HG03097 (cell line): ENCODE measurements at regions not wholly inside any gene's neighbourhood (a gene's known extent, or its start where the extent isn't known, plus 50 kb on each side); places are given as distances from the start of the nearest gene placed in this dataset.
"Not testable (repeated sequence)": the region's sequence is repeated elsewhere in the genome, so short reads cannot be mapped to it uniquely, and the experiment has no call there.

ENCODE experiments used
- ATAC-seq: cut with Tn5 transposase; IDR thresholded peaks from one replicate; pipeline ENCODE4 v1.9.1; 2021; ENCODE audit not compliant: unreplicated experiment, low FRiP score

DNA sequence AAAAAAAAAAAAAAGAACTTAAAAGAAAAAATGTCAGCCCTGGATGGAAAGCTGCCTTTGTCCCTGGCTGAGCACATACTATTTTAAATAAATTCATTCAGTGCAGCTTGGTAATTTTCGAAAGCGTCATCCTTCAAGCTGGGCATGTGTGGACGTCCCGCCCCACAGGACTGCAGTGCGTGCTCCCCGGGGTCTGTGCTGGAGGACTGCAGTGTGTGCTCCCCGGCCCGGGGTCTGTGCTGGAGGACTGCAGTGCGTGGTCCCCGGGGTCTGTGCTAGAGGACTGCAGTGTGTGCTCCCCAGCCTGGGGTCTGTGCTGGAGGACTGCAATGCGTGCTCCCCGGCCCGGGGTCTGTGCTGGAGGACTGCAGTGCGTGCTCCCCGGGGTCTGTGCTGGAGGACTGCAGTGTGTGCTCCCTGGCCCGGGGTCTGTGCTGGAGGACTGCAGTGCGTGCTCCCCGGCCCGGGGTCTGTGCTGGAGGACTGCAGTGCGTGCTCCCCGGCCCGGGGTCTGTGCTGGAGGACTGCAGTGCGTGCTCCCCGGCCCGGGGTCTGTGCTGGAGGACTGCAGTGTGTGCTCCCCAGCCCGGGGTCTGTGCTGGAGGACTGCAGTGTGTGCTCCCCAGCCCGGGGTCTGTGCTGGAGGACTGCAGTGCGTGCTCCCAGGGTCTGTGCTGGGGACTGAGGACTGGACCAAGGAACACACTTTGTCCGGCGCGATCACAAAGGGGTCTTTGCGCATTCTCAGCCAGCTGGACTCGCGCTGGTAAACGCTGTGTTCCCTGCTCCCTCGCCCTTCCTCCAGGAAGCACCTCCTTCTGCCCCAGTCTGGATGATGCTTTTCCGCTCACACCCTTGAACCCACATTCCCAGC lies 86.3 kb downstream of the CPN2 start:
- not testable (repeated sequence) for ATAC-seq

DNA sequence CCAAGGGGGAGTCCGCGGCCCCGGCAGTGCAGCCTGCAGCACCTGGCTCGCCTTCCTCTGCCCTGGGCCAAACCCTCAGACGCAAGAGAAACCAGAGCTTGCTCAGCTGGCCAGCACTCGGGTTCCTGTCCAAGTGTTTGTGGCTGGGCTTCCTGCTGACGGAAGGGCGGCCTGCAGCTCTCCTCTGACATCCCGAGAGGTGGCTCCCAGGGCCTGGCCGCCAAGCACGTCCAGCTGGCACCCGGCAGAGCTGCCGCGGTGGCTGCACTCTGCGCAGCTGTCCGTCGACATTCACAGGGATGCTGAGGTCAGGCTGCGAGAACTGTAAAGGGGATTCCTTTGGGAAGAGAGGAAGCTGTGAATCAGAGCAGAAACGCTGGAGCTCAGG lies 85.6 kb downstream of the CPN2 start:
- no peak for ATAC-seq

DNA sequence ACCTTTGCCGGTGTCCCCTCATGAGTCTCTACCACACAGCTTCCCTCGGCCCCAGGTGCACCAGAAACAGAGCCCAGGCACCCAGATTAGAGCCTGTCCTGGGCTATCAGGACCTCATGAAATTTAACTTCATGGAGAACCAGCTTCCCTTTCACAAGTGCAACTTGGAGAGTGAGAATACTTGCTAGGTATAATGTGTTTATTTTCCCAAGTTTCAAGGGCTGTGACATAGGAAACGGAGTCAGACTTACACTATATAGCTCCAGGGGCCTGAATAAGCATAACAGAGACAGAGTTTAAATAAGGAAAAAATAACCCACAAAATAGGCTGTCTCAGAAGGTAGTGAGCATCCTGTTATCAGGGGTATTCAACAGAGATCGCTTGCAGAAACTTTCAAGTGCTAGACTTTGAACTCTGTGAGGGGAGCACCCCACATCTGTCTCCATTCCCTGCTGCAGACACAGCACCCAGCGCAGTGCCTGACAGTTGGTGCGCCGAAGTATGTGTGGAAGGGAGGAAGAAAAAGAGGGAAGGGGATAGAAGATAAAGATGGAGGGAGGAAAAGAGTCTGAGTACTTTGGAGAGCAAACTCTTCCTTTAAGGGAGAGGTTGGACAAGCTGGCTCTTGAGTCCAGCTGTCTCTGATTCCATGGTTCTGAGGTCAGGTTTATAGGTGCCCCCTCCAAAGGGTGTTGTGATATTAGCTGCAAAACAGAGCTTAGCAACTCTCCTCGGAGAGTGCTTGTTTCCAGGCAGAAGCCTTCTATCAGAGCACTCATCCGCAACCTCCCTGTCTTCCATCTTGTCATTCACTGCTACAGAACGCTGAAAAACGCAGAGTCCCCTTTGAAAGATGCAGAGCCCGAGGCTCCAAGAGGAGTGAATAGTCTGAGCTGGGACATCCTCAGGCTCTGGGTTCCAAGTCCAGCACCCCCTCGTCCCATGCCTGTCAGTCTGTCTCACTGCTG lies 84.8 kb downstream of the CPN2 start:
- ATAC-seq = no peak

DNA sequence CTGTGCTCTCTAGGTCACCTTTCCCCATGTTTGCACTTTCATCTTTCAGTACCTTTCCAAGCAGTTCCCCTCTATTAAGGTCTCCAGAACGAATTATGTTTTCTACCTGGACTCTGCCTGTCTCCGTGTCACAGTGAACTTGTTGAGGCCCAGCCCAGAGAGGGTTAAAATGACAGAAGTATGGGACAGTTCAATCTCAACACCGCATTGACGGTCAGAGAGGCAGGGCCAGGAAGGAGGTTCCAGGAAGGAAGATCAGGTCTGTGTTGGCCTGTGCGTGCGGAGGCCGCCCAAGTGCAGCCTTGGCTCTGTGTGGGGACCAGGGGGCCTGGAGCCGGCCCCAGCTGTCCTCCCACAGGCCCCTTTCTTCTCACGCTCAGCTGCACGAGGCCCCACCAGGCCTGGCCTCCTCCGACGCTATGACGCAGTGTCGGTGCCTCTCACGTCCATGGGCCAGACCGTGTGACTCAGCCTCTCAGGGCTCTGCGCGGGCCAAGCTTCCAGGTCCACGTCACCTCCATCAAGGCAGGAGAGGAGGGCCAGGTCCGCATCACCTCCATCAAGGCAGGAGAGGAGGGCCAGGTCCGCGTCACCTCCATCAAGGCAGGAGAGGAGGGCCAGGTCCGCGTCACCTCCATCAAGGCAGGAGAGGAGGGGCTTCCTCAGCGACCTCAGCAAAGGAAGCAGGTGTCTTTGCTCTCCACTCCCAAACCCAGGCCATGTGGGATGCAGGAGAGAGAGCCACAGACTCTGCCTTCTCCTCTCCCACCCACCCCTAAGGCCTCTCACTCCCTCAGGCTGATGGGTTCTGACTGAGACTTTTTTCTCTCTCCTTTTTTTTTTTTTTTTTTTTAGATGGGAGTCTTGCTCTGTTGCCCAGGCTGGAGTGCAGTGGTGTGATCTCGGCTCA lies 83.1 kb downstream of the CPN2 start:
- ATAC-seq = no peak

DNA sequence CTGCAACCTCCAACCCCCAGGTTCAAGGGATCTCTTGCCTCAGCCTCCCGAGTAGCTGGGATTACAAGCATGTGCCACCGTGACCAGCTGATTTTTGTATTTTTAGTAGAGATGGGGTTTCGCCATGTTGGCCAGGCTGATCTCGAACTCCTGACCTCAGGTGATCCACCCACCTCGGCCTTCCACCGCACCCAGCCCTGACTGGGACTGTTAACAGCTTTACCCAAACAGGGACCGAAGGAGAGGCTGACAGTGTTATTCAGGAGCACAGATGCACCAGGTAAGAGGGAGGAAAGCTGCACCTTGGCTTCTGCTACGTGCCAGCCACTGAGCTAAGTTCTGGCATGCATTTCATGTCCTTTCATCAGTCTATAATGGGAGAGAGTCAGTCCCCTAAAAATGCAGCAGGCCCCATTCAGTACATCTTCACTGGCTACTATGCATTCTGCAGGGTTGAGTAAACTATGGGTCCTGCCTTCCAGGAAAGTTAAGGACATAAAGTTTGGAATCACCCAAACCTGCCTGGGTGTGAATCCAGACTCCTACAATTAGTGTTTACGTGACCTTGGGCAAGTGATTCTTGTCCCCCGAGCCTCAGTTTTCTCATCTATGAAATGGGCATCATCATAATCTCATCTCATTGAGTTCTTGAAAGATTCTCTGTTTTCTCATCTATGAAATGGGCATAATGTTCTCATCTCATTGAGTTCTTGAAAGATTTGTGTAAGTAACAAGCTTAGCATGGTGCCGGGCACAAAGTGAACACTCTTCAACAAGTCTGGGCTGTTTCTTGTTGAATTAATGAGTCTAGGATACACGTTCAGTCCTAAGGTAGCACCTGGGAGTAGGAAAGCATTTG lies 82.2 kb downstream of the CPN2 start:
- ATAC-seq = no peak

- no peak for ATAC-seq
Observed at GRCh38 chr3:194269610-194270145, 81.5 kb downstream of the CPN2 start.

GRCh38 chr3:194270627-194271459 lies 80.3 kb downstream of the CPN2 start:
- no peak for ATAC-seq

DNA sequence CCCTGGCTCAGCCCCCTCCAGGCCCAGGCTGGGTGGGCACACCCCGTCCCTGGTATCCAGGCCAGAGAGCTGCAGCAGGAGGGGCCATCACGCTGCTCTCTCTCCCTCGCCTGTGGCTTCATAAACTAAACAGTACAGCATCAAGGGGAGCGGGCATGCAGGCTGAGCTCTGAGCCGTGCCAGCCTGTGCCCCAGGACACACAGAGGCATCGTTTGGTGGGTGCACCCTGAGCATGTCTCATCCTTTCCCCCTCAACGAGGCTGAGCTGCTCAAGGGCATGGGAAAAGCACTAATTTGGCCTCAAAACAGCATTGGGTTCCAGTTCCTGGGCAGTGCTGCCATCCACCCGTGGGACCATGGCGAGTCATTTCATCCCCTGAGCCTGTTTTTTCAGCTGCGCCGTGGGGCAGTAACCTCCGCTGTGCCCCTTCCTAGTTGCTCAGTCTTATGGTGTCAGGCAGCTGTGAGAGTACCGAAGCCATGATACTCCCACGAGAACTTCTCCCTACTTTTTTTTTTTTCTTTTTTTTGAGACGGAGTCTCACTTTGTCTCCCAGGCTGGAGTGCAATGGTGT lies 79.6 kb downstream of the CPN2 start:
- no peak for ATAC-seq

DNA sequence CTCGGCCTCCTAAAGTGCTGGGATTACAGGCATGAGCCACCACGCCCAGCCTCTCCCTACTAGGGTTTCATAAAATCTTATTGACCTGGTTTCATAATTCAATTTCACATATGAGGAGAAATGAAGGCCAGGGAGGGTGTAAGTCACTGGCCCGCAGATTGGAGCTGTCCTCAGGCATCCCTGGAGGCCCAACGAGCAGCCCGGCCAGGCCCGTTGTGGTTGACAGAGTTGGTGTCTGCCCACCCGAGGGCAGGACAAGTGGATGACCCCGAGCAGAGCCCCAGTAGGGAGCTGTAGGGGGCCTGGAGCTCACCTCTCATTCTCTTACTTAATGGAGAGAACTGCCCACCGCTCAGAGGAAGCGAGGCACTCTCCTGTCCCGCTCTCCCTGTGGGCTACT lies 78.9 kb downstream of the CPN2 start:
- no peak for ATAC-seq

DNA sequence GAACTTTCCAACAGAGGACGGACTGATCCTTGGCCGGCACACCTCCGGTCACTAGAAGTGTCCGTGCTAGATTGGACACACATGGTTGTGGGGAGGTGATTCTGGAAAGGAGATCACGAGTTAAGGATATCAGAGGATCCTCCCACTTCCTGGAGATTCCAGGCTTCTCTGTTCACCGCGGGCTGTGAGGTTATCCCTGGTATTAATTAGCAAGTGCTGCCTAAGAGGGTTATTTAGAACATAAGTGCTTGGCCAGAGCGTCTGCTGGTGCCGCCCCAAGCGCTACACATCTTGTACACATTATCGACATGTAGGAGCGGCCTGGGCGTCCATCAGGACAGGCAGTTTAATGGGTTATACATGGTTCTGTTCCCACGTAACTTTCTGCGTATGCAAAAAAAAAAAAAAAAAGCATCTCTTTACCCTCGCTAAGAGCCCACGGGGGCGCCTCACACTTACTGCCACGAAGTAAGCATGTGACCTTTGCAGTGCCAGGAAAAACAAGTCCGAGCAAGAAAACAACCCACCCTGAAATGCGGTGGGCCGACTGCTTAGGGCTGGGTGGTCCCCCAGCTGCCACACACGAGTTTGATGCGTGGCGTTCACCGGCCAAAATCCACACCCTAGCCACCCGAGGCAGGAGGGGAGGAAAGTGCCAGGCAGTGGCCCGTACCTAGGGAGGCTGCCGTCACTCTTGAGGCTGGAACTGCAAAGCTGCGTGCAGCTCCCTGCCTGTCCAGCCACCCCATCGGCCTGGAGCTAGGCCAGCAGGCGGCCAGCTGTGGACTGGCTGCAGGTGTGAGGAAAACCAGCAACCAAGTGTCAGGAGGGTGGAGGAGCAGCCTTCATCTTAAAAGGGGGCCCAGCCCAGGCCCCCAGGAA lies 78.0 kb downstream of the CPN2 start:
- no peak for ATAC-seq

DNA sequence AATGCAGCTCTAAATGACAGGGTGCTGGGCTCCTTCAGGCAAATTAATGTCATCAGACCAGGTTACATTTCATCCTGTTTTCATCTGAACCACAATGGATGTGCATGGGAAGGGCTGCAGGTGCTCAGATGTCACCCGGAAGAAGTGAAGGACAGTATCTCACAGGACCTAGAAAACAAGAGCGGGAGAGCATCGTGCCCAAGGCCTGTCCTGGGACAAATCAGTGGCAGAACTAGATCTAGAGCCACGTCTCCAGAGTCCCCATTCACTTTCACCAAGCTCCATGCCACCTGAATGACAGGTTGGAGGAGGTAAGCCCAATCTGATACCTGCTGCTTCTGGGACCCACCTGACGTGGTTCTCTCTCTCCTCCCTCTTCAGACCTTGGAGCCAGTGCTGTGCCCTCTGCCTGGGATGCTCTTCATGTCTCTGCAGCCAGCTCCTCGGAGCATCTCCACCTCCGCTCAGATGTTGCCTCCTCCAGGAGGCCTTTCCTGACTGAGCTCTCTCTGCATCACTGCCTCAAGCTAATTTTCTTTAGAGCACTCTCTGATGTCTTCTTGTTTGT lies 77.3 kb downstream of the CPN2 start:
- ATAC-seq = no peak

GRCh38 chr3:194274424-194275085 lies 76.6 kb downstream of the CPN2 start:
- ATAC-seq = no peak

DNA sequence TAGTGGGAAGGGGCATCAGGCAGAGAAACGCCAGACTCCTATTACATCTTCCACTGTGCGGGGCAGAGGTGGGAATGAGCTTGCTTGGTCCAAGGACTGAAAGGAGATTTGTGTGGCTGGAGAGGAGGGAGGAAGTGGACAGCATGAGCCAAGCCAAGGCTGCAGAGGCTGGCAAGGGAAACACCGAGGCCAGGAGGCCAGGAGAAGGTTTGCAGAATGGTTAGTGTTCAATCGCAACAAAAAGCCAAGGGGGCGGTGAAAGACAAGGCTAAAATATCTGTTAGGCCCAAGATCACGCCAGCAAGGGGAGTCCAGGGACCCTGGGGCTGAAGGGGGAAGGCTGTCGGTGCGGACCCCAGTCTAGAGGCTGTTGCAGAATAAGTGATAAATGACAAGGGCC lies 75.8 kb downstream of the CPN2 start:
- ATAC-seq = no peak

- no peak for ATAC-seq
Observed at GRCh38 chr3:194275721-194276120, 75.4 kb downstream of the CPN2 start.

GRCh38 chr3:194276768-194277103 lies 74.4 kb downstream of the CPN2 start:
- ATAC-seq = no peak

GRCh38 chr3:194277104-194277785 lies 73.9 kb downstream of the CPN2 start:
- ATAC-seq = no peak
